GM19351 (cell line): ENCODE measurements at regions not wholly inside any gene's neighbourhood (a gene's known extent, or its start where the extent isn't known, plus 50 kb on each side); places are given as distances from the start of the nearest gene placed in this dataset.
"Not testable (repeated sequence)": the region's sequence is repeated elsewhere in the genome, so short reads cannot be mapped to it uniquely, and the experiment has no call there.

ENCODE experiments used
- ATAC-seq: cut with Tn5 transposase; IDR thresholded peaks from one replicate; pipeline ENCODE4 v1.9.1; 2021; ENCODE audit warnings: mild to moderate bottlenecking, moderate library complexity; ENCODE audit not compliant: unreplicated experiment

DNA sequence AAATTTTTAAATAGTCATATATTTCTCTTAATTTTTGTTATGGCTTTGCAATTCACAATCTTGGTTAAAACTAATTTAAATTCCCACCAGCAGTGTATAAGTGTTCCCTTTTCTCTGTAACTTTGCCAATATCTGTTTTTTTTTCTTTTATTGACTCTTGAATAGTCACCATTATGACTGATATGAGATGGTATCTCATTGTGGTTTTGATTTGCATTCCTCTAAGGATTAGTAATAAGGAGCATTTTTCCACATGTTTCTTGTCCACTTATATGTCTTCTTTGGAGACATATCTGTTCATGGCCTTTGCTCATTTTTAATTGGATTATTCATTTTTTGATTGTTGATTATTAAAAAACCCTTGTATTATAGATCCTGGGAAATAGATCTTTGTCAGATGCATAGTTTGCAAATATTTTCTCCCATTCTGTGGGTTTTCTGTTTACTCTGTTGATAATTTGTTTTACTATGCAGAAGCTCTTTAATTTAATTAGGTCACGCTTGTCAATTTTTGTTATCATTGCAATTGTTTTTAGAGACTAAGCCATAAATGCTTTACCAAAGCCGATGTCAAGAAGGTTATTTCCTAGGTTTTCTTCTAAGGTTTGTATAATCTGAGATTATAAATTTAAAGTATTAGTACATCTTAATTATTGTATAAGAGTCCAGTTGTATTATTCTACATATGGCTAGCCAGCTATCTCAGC, 610.9 kb downstream of the CHSY3 start:
- ATAC-seq: no peak

DNA sequence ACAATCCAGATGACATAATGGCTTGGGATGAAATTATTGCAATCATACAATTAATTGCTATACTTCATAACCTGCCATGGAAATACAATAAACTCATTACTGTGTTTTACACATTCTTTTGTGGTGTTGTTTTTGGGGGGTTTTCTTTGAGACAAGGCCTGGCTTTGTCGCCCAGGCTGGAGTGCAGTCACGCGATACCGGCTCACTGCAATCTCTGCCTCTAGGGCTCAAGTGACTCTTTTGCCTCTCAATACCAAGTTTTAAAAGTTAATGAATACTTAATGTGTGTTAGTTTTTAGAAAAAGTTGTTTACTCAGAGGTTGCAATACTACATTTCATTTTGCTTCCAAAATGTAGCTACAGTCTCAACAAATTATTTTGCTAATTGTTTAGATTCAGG, 598.4 kb downstream of the CHSY3 start:
- no peak for ATAC-seq

DNA sequence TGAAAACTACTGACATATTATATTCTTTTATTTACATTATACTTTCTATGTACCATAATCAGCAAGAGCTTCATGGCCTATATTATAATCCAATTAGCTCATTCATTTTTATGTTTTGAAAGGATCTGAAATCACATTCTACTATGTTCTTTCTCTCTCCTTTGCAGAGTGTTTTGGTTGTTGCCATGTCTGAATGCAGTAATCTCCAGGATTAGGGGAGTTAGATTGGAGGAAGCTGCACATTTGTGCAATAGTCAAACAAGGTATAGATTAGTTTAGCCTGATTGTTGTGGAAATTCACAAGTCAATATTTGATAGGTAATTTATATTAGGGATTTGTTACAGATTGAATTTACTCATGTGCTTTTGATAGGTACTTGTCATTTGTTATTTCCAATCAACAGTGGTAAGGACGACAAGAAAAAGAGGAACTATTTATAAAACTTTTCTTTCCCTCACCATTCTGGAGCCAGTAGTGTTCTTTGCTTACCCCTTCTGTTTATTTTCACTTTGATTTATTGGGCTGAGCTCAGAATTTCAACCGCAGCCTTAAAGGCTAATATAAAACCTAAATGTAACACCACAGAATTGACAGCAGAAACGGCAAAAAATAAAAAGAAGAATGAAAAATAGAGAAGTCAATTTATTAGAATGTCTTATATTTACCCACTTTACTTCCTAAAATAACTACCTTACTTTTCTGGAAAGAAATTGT, 597.0 kb downstream of the CHSY3 start:
- ATAC-seq: no peak

DNA sequence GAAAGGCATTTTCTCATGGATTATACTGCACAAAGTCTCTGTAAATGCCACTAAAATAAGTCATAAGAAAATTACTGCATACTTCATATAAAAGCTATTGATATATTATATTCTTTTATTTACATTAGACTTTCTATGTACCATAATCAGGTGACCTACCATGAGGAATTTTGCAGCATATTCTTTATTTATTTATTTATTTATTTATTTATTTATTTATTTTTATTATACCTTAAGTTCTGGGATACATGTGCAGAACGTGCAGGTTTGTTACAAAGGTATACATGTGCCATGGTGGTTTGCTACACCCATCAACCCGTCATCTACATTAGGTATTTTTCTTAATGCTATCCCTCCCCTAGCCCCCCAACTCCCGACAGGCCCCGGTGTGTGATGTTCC, 596.2 kb downstream of the CHSY3 start:
- not testable (repeated sequence) for ATAC-seq

DNA sequence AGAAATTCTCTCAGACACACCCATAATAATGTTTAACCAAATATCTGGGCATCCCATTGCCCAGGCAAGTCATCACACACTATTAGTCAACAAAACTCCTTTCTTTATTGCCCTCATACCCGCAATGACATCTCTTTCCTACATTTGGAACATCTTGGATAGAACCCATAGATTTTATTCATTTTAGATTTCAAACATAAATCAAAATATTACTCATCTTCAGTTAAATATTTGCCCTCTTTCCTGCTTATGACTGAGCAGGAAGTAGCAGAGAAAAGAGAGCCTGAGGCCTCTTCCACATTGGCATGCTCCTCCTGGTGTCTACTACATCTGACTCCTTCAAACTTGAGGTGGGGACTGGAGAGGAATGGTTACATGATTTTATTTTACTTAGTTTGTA, 592.0 kb downstream of the CHSY3 start:
- no peak for ATAC-seq

DNA sequence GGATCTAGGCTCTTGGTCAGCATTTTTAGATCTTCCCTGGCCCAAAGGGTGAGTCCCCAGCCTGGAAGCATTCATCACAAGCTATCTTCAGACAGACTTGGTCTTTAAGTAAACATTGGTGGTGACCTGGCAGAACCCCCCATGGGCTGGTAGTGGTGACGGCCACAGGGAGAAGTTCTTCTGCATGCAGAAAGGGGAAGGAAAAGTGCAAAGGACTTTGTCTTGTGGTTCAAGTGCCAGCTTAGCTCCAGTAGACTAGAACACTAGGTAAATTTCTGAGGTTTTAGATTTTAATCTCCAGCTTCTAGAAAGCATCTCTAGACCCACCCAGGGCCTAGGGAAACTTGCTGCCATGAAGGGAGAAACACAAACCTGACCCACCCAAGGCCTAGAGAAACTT, 584.0 kb downstream of the CHSY3 start:
- no peak for ATAC-seq

DNA sequence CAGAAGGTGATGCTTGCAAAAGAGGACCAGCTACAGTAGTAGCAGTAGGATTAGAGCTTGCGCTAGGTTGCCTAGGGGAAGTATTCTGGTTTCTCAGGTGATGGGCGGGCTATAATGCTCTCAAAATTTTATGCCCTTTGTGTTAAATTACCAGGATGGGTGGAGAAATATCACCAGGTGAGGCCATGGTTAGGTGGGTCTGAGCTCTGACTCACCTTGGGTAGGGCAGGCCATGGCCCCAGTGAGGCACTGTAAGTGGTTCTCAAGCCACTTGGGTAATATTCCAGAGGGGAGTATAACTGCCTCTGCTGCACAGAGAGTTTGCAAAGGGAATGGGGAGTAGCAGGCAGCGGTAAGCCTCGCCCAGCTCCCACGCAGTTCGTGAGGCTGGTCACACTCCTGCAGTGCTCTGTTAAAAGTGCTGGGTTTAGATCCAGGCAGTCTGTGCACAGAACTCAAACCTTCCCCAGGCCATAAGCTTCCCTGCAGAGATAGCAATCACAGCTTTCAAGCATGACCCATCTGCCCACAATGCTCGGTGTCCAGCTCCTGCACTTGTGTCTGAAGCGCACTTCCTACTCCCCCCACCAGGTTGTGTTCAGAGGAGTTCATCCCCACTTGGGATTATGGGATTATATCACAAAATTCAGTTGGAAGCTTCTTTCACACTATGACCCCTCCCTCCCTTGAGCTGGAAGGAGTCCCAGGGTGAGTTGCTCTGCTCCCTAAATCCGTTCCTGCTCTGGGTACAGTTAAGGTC, 575.0 kb downstream of the CHSY3 start:
- ATAC-seq: no peak

DNA sequence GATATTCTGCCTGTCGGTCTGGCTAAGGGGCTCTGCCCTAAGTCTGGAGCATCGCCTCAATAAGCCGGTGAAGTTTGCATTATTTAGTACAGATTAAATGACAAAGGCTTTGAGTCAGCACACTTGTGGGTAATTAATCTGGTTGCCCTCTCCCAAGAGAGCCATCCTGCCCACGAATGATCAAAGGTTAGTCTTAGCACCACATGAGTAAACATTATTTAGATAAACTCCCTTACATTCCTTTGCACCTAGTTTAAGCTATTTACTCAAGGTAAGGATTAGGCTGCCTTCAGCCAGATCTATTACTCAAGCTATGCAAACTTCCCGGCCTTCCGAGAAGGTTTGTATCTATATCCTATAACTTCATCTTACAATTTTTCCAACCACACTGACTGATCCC, 572.1 kb downstream of the CHSY3 start:
- no peak for ATAC-seq

DNA sequence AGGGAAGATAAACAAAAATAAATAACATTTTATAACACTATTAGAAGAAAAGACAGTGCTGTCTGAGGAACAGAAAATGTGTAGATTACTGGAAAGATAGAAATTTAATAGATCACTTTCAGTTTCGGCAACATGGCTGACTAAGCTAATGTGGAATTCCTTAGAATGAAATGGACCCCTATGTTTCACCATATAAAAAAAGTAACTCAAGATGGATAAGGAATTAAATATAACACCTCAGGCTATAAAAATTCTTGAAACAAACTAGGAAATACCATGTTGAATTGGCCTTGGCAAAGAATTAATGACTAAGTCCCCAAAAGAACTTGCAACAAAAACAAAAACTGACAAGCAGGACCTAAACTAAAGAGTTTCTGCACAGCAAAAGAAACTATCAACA, 558.3 kb downstream of the CHSY3 start:
- ATAC-seq: no peak

DNA sequence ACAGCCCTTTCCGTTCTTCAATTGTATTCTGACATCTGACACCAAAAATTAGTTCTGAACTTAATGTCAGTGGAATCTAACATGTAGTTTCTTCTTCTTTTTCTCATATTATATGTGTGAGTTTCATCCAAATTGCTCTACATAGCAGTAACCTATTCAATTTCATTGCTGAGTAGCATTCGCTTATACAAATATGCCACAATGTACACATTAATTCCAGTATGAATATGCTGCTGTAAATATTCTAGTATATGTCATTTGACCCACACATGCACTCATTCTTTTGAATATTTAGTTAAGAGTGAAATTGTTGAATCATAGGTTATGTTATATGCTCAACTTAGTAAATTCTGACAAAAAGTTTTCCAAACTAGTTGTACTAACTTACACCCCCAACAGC, 550.9 kb downstream of the CHSY3 start:
- ATAC-seq: no peak

DNA sequence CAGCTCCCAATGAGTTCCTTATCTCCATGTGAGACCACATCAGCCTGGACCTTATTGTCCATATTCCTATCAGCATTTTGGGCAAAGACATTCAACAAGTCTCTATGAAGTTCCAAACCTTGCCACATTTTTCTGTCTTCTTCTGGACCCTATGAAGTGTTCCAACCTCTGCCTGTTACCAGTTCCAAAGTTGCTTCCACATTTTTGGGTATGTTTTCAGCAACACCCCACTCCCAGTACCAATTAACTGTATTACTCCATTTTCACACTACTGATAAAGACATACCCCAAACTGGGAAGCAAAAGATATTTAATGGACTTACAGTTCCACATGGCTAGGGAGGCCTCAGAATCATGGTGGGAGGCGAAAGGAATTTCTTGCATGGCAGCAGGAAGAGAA, 548.5 kb downstream of the CHSY3 start:
- no peak for ATAC-seq

DNA sequence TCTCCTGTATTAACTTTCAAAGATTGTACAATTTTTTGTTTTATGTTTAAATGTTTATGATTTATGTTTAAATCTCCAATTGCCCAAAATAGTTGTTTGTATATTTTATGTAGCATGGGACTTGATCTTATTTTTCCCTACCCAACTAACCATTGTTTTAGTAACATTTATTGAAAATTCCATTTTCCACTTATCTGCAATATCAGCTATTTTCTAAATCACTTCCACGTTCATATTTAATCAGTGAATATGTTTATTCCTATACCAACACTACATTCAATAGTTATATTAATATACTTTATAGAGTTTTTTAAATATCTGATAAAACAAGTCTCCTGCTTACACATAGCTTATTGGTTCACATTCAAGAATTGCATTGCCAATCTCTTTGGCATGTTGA, 532.2 kb downstream of the CHSY3 start:
- ATAC-seq: no peak

DNA sequence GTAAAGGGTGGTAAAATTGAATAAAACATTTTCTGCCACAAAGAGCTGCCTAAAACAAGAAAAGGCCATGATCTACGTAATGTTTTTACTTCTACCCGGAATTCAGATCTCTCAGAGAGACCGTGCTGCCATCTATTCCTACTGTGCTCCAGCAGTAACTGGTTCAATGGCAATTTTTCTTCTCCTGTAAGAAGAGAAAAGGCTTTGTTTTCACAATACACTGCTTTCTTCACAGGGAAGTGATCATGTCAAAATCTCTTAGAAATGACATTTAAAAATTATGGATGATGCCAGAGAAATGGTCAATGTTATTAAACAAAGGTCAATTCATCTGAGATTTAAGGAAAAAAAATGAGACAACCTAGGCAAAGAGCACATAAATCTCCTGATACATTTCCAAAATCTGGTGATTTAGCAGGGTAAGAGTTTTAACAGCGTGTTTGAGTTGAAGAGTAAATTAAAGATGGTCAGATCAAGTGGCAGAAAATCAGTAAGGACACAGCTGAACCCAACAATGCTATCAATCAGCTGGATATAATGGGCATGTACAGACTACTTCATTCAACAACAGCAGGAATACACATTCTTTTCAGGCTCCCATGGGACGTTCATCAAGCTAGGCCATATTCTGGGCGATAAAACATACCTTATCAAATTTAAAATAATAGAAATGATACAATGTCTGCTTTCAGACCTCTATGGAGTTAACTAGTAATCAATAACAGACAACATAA, 523.1 kb downstream of the CHSY3 start:
- no peak for ATAC-seq

DNA sequence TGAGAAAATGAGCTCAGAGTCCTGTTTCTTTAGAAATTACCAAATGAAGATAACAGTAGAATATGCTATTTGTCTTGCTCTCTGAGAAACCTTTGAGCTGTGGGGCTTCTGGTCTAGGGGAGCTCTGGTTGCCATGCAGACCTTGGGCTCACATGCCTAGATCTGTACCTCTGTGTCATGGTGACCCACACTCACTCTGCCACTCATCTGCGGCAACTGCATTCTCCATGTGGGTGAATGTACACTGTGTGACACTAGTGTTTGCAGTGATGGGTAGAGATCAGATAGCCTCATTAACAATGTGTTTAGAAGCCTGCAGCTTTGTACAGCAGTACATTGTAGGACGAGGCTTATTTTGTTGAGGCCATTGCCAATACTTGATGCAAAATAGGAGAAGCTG, 521.2 kb downstream of the CHSY3 start:
- no peak for ATAC-seq

DNA sequence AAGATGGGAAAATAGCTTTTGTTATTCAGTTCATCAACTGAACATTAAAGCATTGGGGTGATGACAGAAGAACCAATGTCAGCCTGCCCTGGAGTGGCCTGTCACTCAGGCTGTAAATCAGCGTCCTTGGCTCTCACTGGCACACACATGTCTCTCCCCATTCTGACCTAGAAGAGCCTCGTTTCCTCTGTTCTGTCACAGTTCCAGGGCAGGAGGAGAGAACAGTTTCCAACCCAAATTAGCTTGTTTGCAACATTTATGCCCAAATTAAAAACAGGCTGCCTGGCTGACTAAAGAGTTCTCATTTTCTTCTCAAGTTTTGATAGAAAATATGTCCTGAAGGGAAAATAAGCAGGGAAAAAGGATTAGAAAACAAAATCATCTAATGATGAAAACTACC, 520.1 kb downstream of the CHSY3 start:
- ATAC-seq: no peak

DNA sequence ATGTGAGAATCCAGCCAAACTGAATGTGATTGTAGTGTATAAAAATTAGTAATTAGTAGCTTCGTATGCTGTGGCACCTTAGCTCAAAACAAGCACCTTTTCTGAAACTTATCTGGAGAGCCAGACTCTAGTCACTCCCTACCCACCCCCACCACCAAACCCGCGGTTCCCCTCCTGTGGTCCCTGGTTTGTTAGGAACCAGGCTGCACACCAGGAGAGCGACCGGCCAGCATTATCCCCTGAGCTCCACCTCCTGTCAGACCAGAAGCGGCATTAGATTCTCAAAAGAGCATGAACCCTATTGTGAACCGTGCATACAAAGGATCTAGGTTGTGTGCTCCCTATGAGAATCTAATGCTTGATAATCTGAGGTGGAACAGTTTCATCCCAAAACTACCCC, 498.6 kb downstream of the CHSY3 start:
- ATAC-seq: no peak

DNA sequence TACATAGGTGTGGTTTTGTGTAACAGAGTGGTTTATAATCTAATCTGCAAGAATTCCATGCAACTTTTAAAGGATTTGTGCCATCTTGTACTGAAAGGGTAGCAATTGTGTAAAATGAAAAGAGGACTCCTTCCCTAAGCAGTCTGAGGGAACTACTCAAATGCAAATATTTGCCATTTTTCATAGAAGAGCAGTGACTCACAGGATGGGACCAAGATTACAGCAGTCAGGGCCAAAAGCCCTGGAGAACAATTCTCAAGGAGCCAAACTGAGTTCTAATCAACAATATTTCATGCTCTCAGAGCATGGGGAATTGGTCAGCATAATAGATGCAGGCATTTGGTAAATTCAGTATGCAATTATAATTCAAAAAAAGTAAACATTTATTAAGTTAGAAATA, 495.8 kb downstream of the CHSY3 start:
- no peak for ATAC-seq

DNA sequence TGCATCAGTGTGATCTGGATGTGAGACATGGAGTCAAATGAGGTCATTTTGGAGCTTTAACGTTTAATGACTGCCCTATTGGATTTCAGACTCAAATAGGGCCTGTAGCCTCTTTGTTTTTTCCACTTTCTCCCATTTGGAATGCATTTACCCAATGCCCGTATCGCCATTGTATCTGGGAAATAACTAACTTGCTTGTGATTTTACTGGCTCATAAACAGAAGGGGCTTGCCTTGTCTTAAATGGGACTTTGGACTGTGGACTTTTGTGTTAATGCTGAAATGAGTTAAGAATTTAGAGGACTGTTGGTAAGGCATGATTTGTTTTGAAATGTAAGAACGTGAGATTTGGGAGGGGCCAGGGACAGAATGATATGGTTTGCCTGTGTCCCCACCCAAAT, 494.6 kb downstream of the CHSY3 start:
- ATAC-seq: no peak

DNA sequence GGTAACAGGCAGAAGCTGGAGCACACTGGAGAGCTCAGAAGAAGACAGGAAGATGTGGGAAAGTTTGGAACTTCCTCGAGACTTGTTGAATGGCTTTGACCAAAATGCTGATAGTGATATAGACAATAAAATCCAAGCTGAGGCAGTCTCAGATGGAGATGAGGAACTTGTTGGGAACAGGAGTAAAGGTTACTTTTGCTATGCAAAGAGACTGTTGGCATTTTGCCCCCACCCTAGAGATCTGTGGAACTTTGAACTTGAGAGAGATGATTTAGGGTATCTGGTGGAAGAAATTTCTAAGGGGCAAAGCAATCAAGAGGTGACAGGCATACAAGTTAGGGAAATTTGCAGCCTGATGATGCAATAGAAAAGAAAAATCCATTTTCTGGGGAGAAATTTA, 493.5 kb downstream of the CHSY3 start:
- not testable (repeated sequence) for ATAC-seq

DNA sequence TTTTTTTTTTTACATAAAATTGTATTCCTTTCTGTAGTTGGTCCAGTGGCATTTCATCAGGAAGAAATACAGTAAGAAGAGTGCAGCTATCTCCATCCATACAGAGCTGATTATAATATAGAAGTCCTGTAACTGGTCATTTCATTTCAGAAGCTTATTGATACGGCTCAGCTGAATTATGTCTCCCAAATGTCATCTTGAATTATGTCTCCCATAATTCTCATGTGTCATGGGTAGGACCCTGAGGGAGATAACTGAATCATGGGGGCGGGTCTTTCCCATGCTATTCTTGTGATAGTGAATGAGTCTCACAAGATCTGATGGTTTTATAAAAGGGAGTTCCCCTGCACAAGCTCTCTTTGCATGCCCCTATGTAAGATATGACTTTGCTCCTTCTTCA, 492.9 kb downstream of the CHSY3 start:
- ATAC-seq: no peak

DNA sequence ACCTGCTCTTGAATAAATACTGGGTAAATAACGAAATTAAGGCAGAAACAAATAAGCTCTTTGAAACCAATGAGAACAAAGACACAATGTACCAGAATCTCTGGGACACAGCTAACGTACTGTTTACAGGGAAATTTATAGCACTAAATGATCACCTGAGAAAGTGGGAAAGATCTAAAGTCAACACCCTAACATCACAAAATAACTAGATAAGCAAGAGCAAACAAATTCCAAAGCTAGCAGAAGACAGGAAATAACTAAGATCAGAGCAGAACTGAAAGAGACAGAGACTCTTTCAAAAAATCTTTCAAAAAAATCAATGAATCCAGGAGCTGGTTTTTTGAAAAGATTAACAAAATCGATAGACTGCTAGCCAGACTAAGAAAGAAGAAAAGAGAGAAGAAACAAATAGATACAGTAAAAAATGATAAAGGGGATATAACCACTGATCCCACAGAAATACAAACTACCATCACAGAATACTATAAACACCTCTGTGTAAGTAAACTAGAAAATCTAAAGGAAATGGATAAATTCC, 487.5 kb downstream of the CHSY3 start:
- ATAC-seq: not testable (repeated sequence)
